ENCODE measurements at regions not wholly inside any gene's neighbourhood (a gene's known extent, or its start where the extent isn't known, plus 50 kb on each side); places are given as distances from the start of the nearest gene placed in this dataset.

- TF ChIP-seq ETS1 (IDR thresholded peaks at IDR 0.05) (no peak), CTCF (conservative IDR thresholded peaks at IDR 0.05; ENCODE audit: low read depth in 2 of 2) (no peak), REST (IDR thresholded peaks at IDR 0.05; ENCODE audit: unreplicated experiment) (no peak), EZH2phosphoT487 (IDR thresholded peaks at IDR 0.05; ENCODE audit: unreplicated experiment) (no peak), EZH2 (IDR thresholded peaks at IDR 0.05; ENCODE audit: low read depth, unreplicated experiment) (no peak), CREB1 (CRISPR knock-in tag; IDR thresholded peaks at IDR 0.05; ENCODE audit: low read depth) (no peak), ZNF331 (CRISPR knock-in tag; IDR thresholded peaks at IDR 0.05; ENCODE audit: low read depth) (no peak), POLR2AphosphoS5 (IDR thresholded peaks at IDR 0.05; ENCODE audit: low read depth) (no peak), ZNF114 (CRISPR knock-in tag; IDR thresholded peaks at IDR 0.05) (no peak), JUNB (IDR thresholded peaks at IDR 0.05; ENCODE audit: unreplicated experiment) (no peak)
Observed at GRCh38 chr11:13905137-13905781, 57.3 kb upstream of the SPON1 start.
